ENCODE measurements at regions not wholly inside any gene's neighbourhood (a gene's known extent, or its start where the extent isn't known, plus 50 kb on each side); places are given as distances from the start of the nearest gene placed in this dataset.

DNA sequence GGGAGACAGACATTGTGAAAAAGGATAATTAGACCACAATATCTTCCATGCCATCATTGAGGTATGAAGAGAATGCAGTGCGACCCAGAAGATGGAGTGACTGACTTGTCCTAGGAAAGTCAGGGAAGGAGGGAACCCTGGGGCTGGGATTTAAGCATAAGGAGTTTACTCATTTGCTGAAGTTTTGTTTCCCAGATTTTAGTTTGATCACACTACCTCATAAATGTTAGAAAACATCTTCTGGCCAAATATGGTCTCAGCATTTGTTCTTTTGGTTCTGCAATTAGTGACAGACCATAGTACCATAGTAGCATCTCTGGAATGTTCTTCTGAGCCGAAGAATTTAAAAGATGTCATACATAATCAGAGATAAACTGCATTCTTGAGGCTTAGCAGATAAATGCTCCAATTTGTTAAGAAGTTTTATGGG lies 96.5 kb upstream of the PGRMC2 start:
- Histone ChIP-seq H3K36me3 (no peaks in the 10 kb centered on the region), H3K27me3 (ENCODE audit: low read depth) (no peaks in the 10 kb centered on the region), H3K4me1 (peaks cover 45% of the 10 kb centered on the region), H3K9me3 (replicated peaks) (no peaks in the 10 kb centered on the region), H3K4me3 (no peak overlapping the region), H3K27ac (replicated peaks) (no peak overlapping the region)
- TF ChIP-seq CTCF (IDR thresholded peaks at IDR 0.05; ENCODE audit: borderline replicate concordance): no peak
- DNase-seq: no peak
- intact Hi-C loops (cut with micrococcal nuclease): no loop called here

DNA sequence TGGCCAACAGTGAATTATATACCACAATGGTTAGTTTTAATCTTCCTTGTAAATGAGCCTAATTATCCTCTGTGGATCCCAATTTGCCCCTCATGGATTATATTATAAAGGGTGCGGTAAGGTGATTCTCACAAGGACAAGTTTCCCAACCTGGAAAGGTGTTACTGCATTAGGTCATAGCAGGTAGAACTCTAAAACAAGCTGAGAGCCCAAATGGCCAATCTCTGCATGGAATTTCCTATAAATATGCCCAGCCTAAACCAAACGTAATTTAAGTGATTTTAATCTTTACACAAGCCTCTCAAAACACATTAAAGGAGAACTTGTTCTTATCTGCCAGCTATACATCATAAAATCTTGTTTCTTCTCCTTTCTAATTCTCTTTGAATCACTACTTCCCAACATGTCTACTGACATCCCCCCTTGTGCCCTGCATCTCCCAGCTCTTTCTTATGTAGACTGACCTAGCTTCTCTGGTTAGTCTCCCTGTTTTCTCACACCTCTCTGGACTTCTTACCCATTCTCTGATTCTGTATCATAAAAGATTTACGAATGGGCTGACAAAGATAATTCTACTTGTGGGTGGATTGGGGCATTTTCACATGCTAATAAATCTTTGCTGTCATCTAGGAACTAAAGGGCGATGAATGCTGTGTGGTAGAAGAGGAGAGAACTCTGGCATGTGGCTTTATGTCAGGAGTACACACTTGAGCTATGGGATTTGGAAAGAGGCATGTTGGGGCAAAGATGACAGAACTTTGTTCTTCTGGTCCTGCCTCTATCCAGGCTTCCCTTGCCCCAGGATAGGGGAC lies 94.3 kb upstream of the PGRMC2 start:
- intact Hi-C loops (cut with micrococcal nuclease): no loop called here
- H3K4me1 ChIP-seq: peaks cover 26% of the 10 kb centered on the region
- no peak overlapping the region for H3K4me3 ChIP-seq
- H3K27me3 ChIP-seq (ENCODE audit: low read depth): no peaks in the 10 kb centered on the region
- no peak overlapping the region for H3K27ac ChIP-seq (replicated peaks)
- DNase-seq: no peak
- no peak for TF ChIP-seq CTCF (IDR thresholded peaks at IDR 0.05; ENCODE audit: borderline replicate concordance)
- H3K36me3 ChIP-seq: no peaks in the 10 kb centered on the region
- peaks cover 3% of the 10 kb centered on the region for H3K9me3 ChIP-seq (replicated peaks)

DNA sequence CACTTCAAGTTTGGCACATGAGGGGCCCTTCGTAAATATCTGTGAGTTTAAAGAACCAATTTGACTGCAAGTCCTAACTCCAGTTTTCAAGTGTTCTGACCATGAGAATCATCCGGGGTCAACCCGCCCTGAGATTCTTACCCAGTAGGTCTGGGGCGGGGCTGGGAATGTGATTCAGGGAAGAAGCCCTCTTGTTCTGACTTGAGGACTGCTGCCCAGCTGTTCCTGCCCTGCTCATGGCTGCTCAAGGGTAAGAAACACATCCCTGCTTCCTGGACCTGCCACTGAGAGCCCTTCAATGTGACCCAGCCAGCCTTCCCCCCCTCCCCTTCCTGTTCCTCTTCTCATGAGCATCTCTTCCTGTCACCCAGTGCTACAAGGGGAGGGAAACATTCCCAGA lies 92.7 kb upstream of the PGRMC2 start:
- intact Hi-C loops (cut with micrococcal nuclease): no loop called here
- Histone ChIP-seq H3K27me3 (ENCODE audit: low read depth) (no peaks in the 10 kb centered on the region), H3K4me3 (no peak overlapping the region), H3K9me3 (replicated peaks) (peaks cover 12% of the 10 kb centered on the region), H3K36me3 (no peaks in the 10 kb centered on the region), H3K27ac (replicated peaks) (no peak overlapping the region), H3K4me1 (peaks cover 10% of the 10 kb centered on the region)
- DNase-seq: no peak
- no peak for TF ChIP-seq CTCF (IDR thresholded peaks at IDR 0.05; ENCODE audit: borderline replicate concordance)

GRCh38 chr4:128379860-128380259 lies 92.2 kb upstream of the PGRMC2 start:
- no peak overlapping the region for H3K27ac ChIP-seq (replicated peaks)
- no peaks in the 10 kb centered on the region for H3K36me3 ChIP-seq
- H3K27me3 ChIP-seq (ENCODE audit: low read depth): no peaks in the 10 kb centered on the region
- no peak overlapping the region for H3K4me3 ChIP-seq
- TF ChIP-seq CTCF (IDR thresholded peaks at IDR 0.05; ENCODE audit: borderline replicate concordance): peak; percentile 73
- peaks cover 7% of the 10 kb centered on the region for H3K4me1 ChIP-seq
- DNase-seq: peak; percentile 48
- intact Hi-C loops (cut with micrococcal nuclease): no loop called here
- peaks cover 12% of the 10 kb centered on the region for H3K9me3 ChIP-seq (replicated peaks)

DNA sequence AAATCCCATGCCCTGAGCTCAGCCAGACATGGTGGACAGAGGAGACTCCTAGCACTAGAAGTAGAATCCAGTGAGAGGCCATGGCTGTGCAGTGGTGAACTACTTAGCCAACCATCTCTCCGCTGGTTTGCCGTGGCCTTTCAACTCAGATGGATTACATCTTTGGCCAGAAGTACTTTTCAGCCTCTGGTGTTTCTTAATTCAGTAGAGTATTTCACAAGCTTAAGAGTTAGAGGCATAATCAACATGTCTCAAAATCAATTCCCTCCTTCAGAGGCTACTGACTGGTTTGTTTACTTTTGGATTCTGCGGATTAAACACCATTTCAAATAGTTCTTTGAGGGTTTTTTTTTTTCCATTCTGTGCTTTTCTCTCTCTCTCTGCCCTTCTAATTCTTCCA lies 91.1 kb upstream of the PGRMC2 start:
- Histone ChIP-seq H3K27ac (replicated peaks) (no peak overlapping the region), H3K36me3 (no peaks in the 10 kb centered on the region), H3K27me3 (ENCODE audit: low read depth) (no peaks in the 10 kb centered on the region), H3K4me3 (no peak overlapping the region), H3K9me3 (replicated peaks) (peaks cover 12% of the 10 kb centered on the region), H3K4me1 (peaks cover 7% of the 10 kb centered on the region)
- TF ChIP-seq CTCF (IDR thresholded peaks at IDR 0.05; ENCODE audit: borderline replicate concordance): no peak
- no peak for DNase-seq
- intact Hi-C loops (cut with micrococcal nuclease): no loop called here

Data from left ventricle myocardium inferior (tissue), 1 donor.